Naive thymus-derived CD8-positive, alpha-beta T cell (primary cell): ENCODE measurements at regions not wholly inside any gene's neighbourhood (a gene's known extent, or its start where the extent isn't known, plus 50 kb on each side); places are given as distances from the start of the nearest gene placed in this dataset.

Experiments
- ATAC-seq, 2 donors: fragments of 150-1000 bp; cut with Tn5 transposase in 1 of 2; sonication (Bioruptor Pico), chemical (Tn5 transposase) in 1 of 2; 1 replicate in 1 of 2; 2 replicates in 1 of 2; pipeline ENCODE4 v1.10.0; 2021; ENCODE audit warnings: mild to moderate bottlenecking in 2 of 2, moderate library complexity in 2 of 2
- POLR2A ChIA-PET: fragments of 350-600 bp; sonication (Branson Sonifier 250); formaldehyde crosslinking; loops from one replicate; lab custom pipeline; 2021; ENCODE audit warnings: antibody characterized with exemption; lab: Charles Lee
- DNase-seq, 10 donors: peaks; one replicate each; pipeline versions ENCODE4 v3.0.0 to v3.0.0-alpha.2; 2020 to 2022
- H3K27ac Mint-ChIP-seq, 10 donors: one replicate each; pipeline ENCODE4 v1.8.0; 2020 to 2022; ENCODE audit warnings: mild to moderate bottlenecking in 10 of 10, mixed read lengths in 10 of 10, moderate library complexity in 4 of 10, inconsistent platforms in 1 of 10
- H3K27me3 Mint-ChIP-seq, 5 donors: one replicate each; pipeline ENCODE4 v1.8.0; 2021 to 2022; ENCODE audit warnings: mixed read lengths in 5 of 5
- H3K36me3 Mint-ChIP-seq, 3 donors: one replicate each; pipeline ENCODE4 v1.8.0; 2020 to 2022; ENCODE audit warnings: mixed read lengths in 3 of 3, mild to moderate bottlenecking in 2 of 3, inconsistent platforms in 1 of 3
- H3K4me1 Mint-ChIP-seq, 4 donors: one replicate each; pipeline ENCODE4 v1.8.0; 2021 to 2022; ENCODE audit warnings: mixed read lengths in 4 of 4
- H3K4me3 Mint-ChIP-seq, 10 donors: one replicate each; pipeline ENCODE4 v1.8.0; 2020 to 2022; ENCODE audit warnings: mild to moderate bottlenecking in 10 of 10, mixed read lengths in 10 of 10, moderate library complexity in 6 of 10, inconsistent platforms in 1 of 10
- H3K9me3 Mint-ChIP-seq, 9 donors: one replicate each; pipeline ENCODE4 v1.8.0; 2020 to 2022; ENCODE audit warnings: mixed read lengths in 9 of 9, mild to moderate bottlenecking in 3 of 9, inconsistent platforms in 1 of 9, moderate library complexity in 1 of 9

- Mint-ChIP-seq H3K4me3 (no peak overlapping the region), H3K36me3 (peaks cover 0 to 11% (median 0%) of the 10 kb centered on the region in 3 donors), H3K27ac (no peak overlapping the region), H3K9me3 (peaks cover 0 to 41% (median 14%) of the 10 kb centered on the region in 9 donors), H3K27me3 (peaks cover 3 to 13% (median 6%) of the 10 kb centered on the region in 5 donors), H3K4me1 (peaks cover 0 to 5% (median 0%) of the 10 kb centered on the region in 4 donors)
- DNase-seq (no peak), ATAC-seq (no peak)
- POLR2A ChIA-PET = no interaction called here
These were observed 74.4 kb upstream of the STMND1 start for GRCh38 chr6:17027441-17027840.

- peaks cover 0 to 8% (median 2%) of the 10 kb centered on the region in 5 donors for H3K27me3 Mint-ChIP-seq
- peaks cover 0 to 11% (median 0%) of the 10 kb centered on the region in 3 donors for H3K36me3 Mint-ChIP-seq
- H3K4me1 Mint-ChIP-seq = peaks cover 0 to 5% (median 0%) of the 10 kb centered on the region in 4 donors
- H3K4me3 Mint-ChIP-seq = no peak overlapping the region
- DNase-seq (no peak), ATAC-seq (no peak)
- H3K27ac Mint-ChIP-seq = no peak overlapping the region
- POLR2A ChIA-PET = no interaction called here
- H3K9me3 Mint-ChIP-seq = peaks cover 0 to 36% (median 14%) of the 10 kb centered on the region in 9 donors
These were observed 79.2 kb upstream of the STMND1 start for GRCh38 chr6:17022604-17023003.

GRCh38 chr6:17021539-17021889 lies 80.3 kb upstream of the STMND1 start:
- Mint-ChIP-seq H3K4me3 (no peak overlapping the region), H3K9me3 (peaks cover 0 to 36% (median 14%) of the 10 kb centered on the region in 9 donors), H3K36me3 (peaks cover 0 to 11% (median 0%) of the 10 kb centered on the region in 3 donors), H3K27me3 (peaks cover 0 to 8% (median 1%) of the 10 kb centered on the region in 5 donors), H3K27ac (no peak overlapping the region), H3K4me1 (peaks cover 0 to 7% (median 2%) of the 10 kb centered on the region in 4 donors)
- POLR2A ChIA-PET = no interaction called here
- DNase-seq (no peak), ATAC-seq (no peak)

- ATAC-seq (no peak), DNase-seq (no peak)
- Mint-ChIP-seq H3K4me3 (no peak overlapping the region), H3K36me3 (peaks cover 0 to 11% (median 0%) of the 10 kb centered on the region in 3 donors), H3K9me3 (peaks cover 0 to 31% (median 11%) of the 10 kb centered on the region in 9 donors), H3K4me1 (peaks cover 0 to 6% (median 3%) of the 10 kb centered on the region in 4 donors), H3K27ac (peak overlapping the region in 1 of 10 donors; percentile 75), H3K27me3 (peaks cover 0 to 8% (median 1%) of the 10 kb centered on the region in 5 donors)
- POLR2A ChIA-PET = no interaction called here
These were observed 80.8 kb upstream of the STMND1 start for GRCh38 chr6:17020889-17021538.

GRCh38 chr6:17018425-17018824 lies 83.4 kb upstream of the STMND1 start:
- Mint-ChIP-seq H3K4me3 (no peak overlapping the region), H3K36me3 (peaks cover 0 to 5% (median 0%) of the 10 kb centered on the region in 3 donors), H3K4me1 (peaks cover 2 to 19% (median 13%) of the 10 kb centered on the region in 4 donors), H3K27ac (no peak overlapping the region), H3K27me3 (peaks cover 0 to 11% (median 0%) of the 10 kb centered on the region in 5 donors), H3K9me3 (peaks cover 0 to 8% (median 0%) of the 10 kb centered on the region in 9 donors)
- ATAC-seq (no peak), DNase-seq (no peak)
- POLR2A ChIA-PET = no interaction called here

GRCh38 chr6:17017416-17017815 lies 84.4 kb upstream of the STMND1 start:
- ATAC-seq (no peak), DNase-seq (no peak)
- POLR2A ChIA-PET = no interaction called here
- H3K27ac Mint-ChIP-seq = no peak overlapping the region
- H3K4me1 Mint-ChIP-seq = peaks cover 2 to 19% (median 13%) of the 10 kb centered on the region in 4 donors
- H3K36me3 Mint-ChIP-seq = peaks cover 0 to 5% (median 0%) of the 10 kb centered on the region in 3 donors
- H3K9me3 Mint-ChIP-seq = peaks cover 0 to 6% (median 0%) of the 10 kb centered on the region in 9 donors
- peaks cover 0 to 11% (median 0%) of the 10 kb centered on the region in 5 donors for H3K27me3 Mint-ChIP-seq
- no peak overlapping the region for H3K4me3 Mint-ChIP-seq

GRCh38 chr6:17015551-17016381 lies 86.1 kb upstream of the STMND1 start:
- H3K9me3 Mint-ChIP-seq = peaks cover 0 to 11% (median 0%) of the 10 kb centered on the region in 9 donors
- peak overlapping the region in 9 of 10 donors; percentile 60 to 94 (median 82) for H3K27ac Mint-ChIP-seq
- peaks cover 2 to 19% (median 13%) of the 10 kb centered on the region in 4 donors for H3K4me1 Mint-ChIP-seq
- peak overlapping the region; percentile 75 to 90 (median 86) for H3K4me3 Mint-ChIP-seq
- peak; percentile 5 to 72 (median 32) for DNase-seq
- H3K27me3 Mint-ChIP-seq = peaks cover 0 to 11% (median 1%) of the 10 kb centered on the region in 5 donors
- POLR2A ChIA-PET = interaction anchor here (0.6 kb wide), 1 partner anchor 257 kb away, joined by 3 read pairs; no protein-coding TSS in a partner anchor
- peak; percentile 76 to 86 for ATAC-seq
- peaks cover 0 to 5% (median 0%) of the 10 kb centered on the region in 3 donors for H3K36me3 Mint-ChIP-seq

- ATAC-seq = peak in 1 of 2 donors; percentile 13
These were observed 86.7 kb upstream of the STMND1 start for GRCh38 chr6:17015144-17015543.

GRCh38 chr6:17013701-17014100 lies 88.1 kb upstream of the STMND1 start:
- Mint-ChIP-seq H3K27ac (peak overlapping the region in 1 of 10 donors; percentile 3), H3K4me1 (peaks cover 2 to 19% (median 13%) of the 10 kb centered on the region in 4 donors), H3K27me3 (peaks cover 0 to 8% (median 1%) of the 10 kb centered on the region in 5 donors), H3K9me3 (peaks cover 0 to 12% (median 0%) of the 10 kb centered on the region in 9 donors), H3K4me3 (peak overlapping the region in 1 of 10 donors; percentile 2), H3K36me3 (peaks cover 0 to 5% (median 0%) of the 10 kb centered on the region in 3 donors)
- ATAC-seq = no peak
- no peak for DNase-seq
- POLR2A ChIA-PET = interaction anchor here (0.6 kb wide), 1 partner anchor 519 kb away, joined by 5 read pairs; no protein-coding TSS in a partner anchor

More at GRCh38 chr6:17015144-17015543, 86.7 kb upstream of the STMND1 start:
- DNase-seq = no peak
- POLR2A ChIA-PET = no interaction called here
- Mint-ChIP-seq H3K4me3 (peak overlapping the region; percentile 34 to 90 (median 82)), H3K9me3 (peaks cover 0 to 12% (median 0%) of the 10 kb centered on the region in 9 donors), H3K4me1 (peaks cover 2 to 19% (median 13%) of the 10 kb centered on the region in 4 donors), H3K27ac (peak overlapping the region in 8 of 10 donors; percentile 60 to 91 (median 80)), H3K36me3 (peaks cover 0 to 5% (median 0%) of the 10 kb centered on the region in 3 donors), H3K27me3 (peaks cover 0 to 9% (median 1%) of the 10 kb centered on the region in 5 donors)

GRCh38 chr6:17012421-17013225 lies 89.2 kb upstream of the STMND1 start:
- Mint-ChIP-seq H3K9me3 (peaks cover 0 to 17% (median 4%) of the 10 kb centered on the region in 9 donors), H3K4me1 (peaks cover 2 to 19% (median 13%) of the 10 kb centered on the region in 4 donors), H3K27ac (no peak overlapping the region), H3K36me3 (peaks cover 0 to 10% (median 0%) of the 10 kb centered on the region in 3 donors), H3K4me3 (no peak overlapping the region), H3K27me3 (peaks cover 0 to 13% (median 6%) of the 10 kb centered on the region in 5 donors)
- POLR2A ChIA-PET = no interaction called here
- ATAC-seq = no peak
- DNase-seq = no peak

- H3K4me1 Mint-ChIP-seq = peaks cover 2 to 19% (median 13%) of the 10 kb centered on the region in 4 donors
- ATAC-seq (no peak), DNase-seq (no peak)
- no peak overlapping the region for H3K4me3 Mint-ChIP-seq
- POLR2A ChIA-PET = no interaction called here
- H3K9me3 Mint-ChIP-seq = peaks cover 0 to 18% (median 4%) of the 10 kb centered on the region in 9 donors
- H3K27me3 Mint-ChIP-seq = peaks cover 0 to 13% (median 6%) of the 10 kb centered on the region in 5 donors
- H3K36me3 Mint-ChIP-seq = peaks cover 0 to 10% (median 0%) of the 10 kb centered on the region in 3 donors
- H3K27ac Mint-ChIP-seq = no peak overlapping the region
These were observed 89.9 kb upstream of the STMND1 start for GRCh38 chr6:17011985-17012384.
